H1 (cell line): ENCODE measurements at regions not wholly inside any gene's neighbourhood (a gene's known extent, or its start where the extent isn't known, plus 50 kb on each side); places are given as distances from the start of the nearest gene placed in this dataset.

Source experiments
- CBX5 ChIP-seq: fragments of 300-800, 300-1000 bp; sonication (generic); IDR thresholded peaks from 2 replicates; pipeline ENCODE4 v1.7.1; 2016; ENCODE audit warnings: antibody characterized with exemption, low read length, low read depth
- CEBPB ChIP-seq: IDR thresholded peaks from 2 replicates; pipeline ENCODE4 v1.6.1; 2012; ENCODE audit warnings: low read depth, low read length
- FOSL1 ChIP-seq: IDR thresholded peaks from 2 replicates; pipeline ENCODE4 v1.6.1; 2011; ENCODE audit warnings: mild to moderate bottlenecking, low read depth, low read length, moderate library complexity; ENCODE audit not compliant: insufficient read depth
- HDAC6 ChIP-seq: IDR thresholded peaks from one replicate; pipeline ENCODE4 v1.7.1; 2012; ENCODE audit warnings: low read depth, mild to moderate bottlenecking, inconsistent platforms, low read length, moderate library complexity
- KDM1A ChIP-seq: fragments of 200-600, 300-600 bp; sonication (generic); IDR thresholded peaks from 2 replicates; pipeline ENCODE4 v1.7.1; 2016; ENCODE audit warnings: mild to moderate bottlenecking, low read length, borderline replicate concordance
- SRF ChIP-seq: IDR thresholded peaks from 2 replicates; pipeline ENCODE4 v1.6.1; 2011; ENCODE audit warnings: mild to moderate bottlenecking, low read depth, low read length, moderate library complexity
- TAF1 ChIP-seq: IDR thresholded peaks from 2 replicates; pipeline ENCODE4 v1.6.1; 2011; ENCODE audit warnings: mild to moderate bottlenecking, low read depth, low read length
- TF ChIP-seq, protein P1 (sequence below), 3 experiments: IDR thresholded peaks; 1 replicate in 2 of 3; 2 replicates in 1 of 3; pipeline versions ENCODE4 v1.5.1 to v1.6.1; 2011; ENCODE audit warnings: low read length in 3 of 3, mild to moderate bottlenecking in 3 of 3, inconsistent platforms in 2 of 3, low read depth in 1 of 3, moderate library complexity in 1 of 3; ENCODE audit not compliant: insufficient read depth in 1 of 3; ENCODE audit errors: control extremely low read depth in 1 of 3

DNA sequence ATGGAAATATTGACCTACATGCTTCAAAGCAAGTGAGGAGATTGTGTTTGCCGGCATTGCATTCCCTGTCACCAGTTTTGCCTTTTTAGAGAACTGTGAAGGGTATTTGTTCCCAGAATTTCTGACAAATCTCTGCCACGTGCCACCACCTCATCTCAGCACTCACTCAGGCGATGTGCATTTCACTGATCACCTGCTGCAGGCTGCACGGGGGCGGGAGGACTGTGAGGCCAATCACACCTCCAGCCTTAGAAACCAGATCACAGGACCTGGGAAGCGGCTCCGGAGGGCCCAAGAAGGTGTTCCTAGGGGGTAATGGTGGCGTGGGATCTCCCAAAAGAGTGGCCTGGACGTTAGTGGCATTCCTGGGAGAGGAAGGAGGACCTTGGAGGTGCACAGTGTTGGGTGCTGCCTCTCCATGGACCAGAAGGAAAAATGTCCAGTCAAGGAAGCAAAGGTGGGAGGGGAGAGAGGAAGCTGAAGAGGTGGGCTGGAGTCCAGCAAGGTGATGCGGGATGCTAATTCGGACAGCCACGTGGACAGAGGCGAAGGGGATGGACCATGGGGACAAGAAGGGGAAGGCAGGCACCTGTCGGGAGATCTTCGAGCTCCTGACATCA lies 63.6 kb upstream of the OLFM1 start (continued):
- TF ChIP-seq, protein P1, sequence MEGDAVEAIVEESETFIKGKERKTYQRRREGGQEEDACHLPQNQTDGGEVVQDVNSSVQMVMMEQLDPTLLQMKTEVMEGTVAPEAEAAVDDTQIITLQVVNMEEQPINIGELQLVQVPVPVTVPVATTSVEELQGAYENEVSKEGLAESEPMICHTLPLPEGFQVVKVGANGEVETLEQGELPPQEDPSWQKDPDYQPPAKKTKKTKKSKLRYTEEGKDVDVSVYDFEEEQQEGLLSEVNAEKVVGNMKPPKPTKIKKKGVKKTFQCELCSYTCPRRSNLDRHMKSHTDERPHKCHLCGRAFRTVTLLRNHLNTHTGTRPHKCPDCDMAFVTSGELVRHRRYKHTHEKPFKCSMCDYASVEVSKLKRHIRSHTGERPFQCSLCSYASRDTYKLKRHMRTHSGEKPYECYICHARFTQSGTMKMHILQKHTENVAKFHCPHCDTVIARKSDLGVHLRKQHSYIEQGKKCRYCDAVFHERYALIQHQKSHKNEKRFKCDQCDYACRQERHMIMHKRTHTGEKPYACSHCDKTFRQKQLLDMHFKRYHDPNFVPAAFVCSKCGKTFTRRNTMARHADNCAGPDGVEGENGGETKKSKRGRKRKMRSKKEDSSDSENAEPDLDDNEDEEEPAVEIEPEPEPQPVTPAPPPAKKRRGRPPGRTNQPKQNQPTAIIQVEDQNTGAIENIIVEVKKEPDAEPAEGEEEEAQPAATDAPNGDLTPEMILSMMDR (IDR thresholded peaks at IDR 0.05; ENCODE audit: control extremely low read depth in 1 of 3, insufficient read depth in 1 of 3, low read depth in 1 of 3, low read length in 3 of 3): no peak
- TF ChIP-seq HDAC6: no peak
- no peak for TF ChIP-seq FOSL1
- no peak for TF ChIP-seq SRF
- no peak for TF ChIP-seq CBX5
- no peak for TF ChIP-seq CEBPB
- TF ChIP-seq TAF1: no peak
- TF ChIP-seq KDM1A: no peak
